OCI-LY1 (cell line): ENCODE measurements at regions not wholly inside any gene's neighbourhood (a gene's known extent, or its start where the extent isn't known, plus 50 kb on each side); places are given as distances from the start of the nearest gene placed in this dataset.

Experiments
- H2AFZ ChIP-seq: fragments of 200-600 bp; sonication (generic), shearing (Covaris generic); 2 replicates; pipeline ENCODE4 v1.6.0; 2014; ENCODE audit warnings: antibody characterized with exemption, mild to moderate bottlenecking, low read length
- H3F3A ChIP-seq: fragments of 200-600 bp; sonication (generic), shearing (Covaris generic); 2 replicates; pipeline ENCODE4 v1.6.0; 2014; ENCODE audit warnings: mild to moderate bottlenecking, antibody characterized with exemption, low read length, moderate library complexity; ENCODE audit not compliant: insufficient read depth
- H3K27ac ChIP-seq: fragments of 200-600 bp; sonication (generic); 2 replicates; pipeline ENCODE4 v1.5.1; 2014; ENCODE audit warnings: low read length, mixed run types, mild to moderate bottlenecking, low read depth; ENCODE audit not compliant: poor library complexity, severe bottlenecking
- H3K27me3 ChIP-seq: fragments of 200-600 bp; sonication (generic); 2 replicates; pipeline ENCODE4 v1.6.0; 2014; ENCODE audit warnings: antibody characterized with exemption, mild to moderate bottlenecking, low read length, moderate library complexity; ENCODE audit not compliant: insufficient read depth
- H3K36me3 ChIP-seq: fragments of 200-600 bp; sonication (generic); 2 replicates; pipeline ENCODE4 v1.6.1; 2014; ENCODE audit warnings: mild to moderate bottlenecking, antibody characterized with exemption, low read length, moderate library complexity, mixed read lengths; ENCODE audit not compliant: insufficient read depth
- H3K4me1 ChIP-seq: fragments of 200-600 bp; sonication (generic); 2 replicates; pipeline ENCODE4 v1.5.1; 2014; ENCODE audit warnings: mild to moderate bottlenecking, low read length, moderate library complexity; ENCODE audit not compliant: insufficient read depth, severe bottlenecking
- H3K4me2 ChIP-seq: fragments of 200-600 bp; sonication (generic), shearing (Covaris generic); 2 replicates; pipeline ENCODE4 v1.6.1; 2014; ENCODE audit warnings: low read length
- H3K4me3 ChIP-seq: fragments of 200-600 bp; sonication (generic); 2 replicates; pipeline ENCODE4 v1.5.1; 2014; ENCODE audit warnings: low read length, low read depth, mild to moderate bottlenecking, mixed read lengths; ENCODE audit not compliant: poor library complexity, severe bottlenecking
- H3K79me2 ChIP-seq: fragments of 200-600 bp; shearing (Covaris generic); 2 replicates; pipeline ENCODE4 v1.6.1; 2016; ENCODE audit warnings: mixed run types, low read length, mixed read lengths; ENCODE audit not compliant: insufficient read depth
- H3K9ac ChIP-seq: fragments of 200-600 bp; sonication (generic), shearing (Covaris generic); 2 replicates; pipeline ENCODE4 v1.6.1; 2014; ENCODE audit warnings: mild to moderate bottlenecking, low read length, mixed read lengths
- H3K9me2 ChIP-seq: fragments of 200-600 bp; sonication (generic), shearing (Covaris generic); 2 replicates; pipeline ENCODE4 v1.6.1; 2014; ENCODE audit warnings: low read depth, mild to moderate bottlenecking, low read length, mixed read lengths
- H3K9me3 ChIP-seq: fragments of 200-600 bp; shearing (Covaris generic); 2 replicates; pipeline ENCODE4 v1.6.1; 2014; ENCODE audit warnings: low read length, mixed read lengths
- H4K20me1 ChIP-seq: fragments of 200-600 bp; sonication (generic), shearing (Covaris generic); 2 replicates; pipeline ENCODE4 v1.6.0; 2016; ENCODE audit warnings: mild to moderate bottlenecking, low read length; ENCODE audit not compliant: insufficient read depth
- CTCF ChIP-seq: fragments of 200-600 bp; sonication (generic), shearing (Covaris generic); IDR thresholded peaks from 2 replicates; pipeline ENCODE4 v1.5.1; 2017; ENCODE audit warnings: mild to moderate bottlenecking, antibody characterized with exemption, low read length, moderate library complexity, mixed read lengths
- EZH2 ChIP-seq: fragments of 200-600 bp; sonication (generic), shearing (Covaris generic); IDR thresholded peaks from 2 replicates; pipeline ENCODE4 v1.8.0; 2017; ENCODE audit warnings: borderline replicate concordance, mixed run types, mild to moderate bottlenecking, antibody characterized with exemption, low read length, moderate library complexity, mixed read lengths

GRCh38 chr7:32415936-32416335, 74.2 kb downstream of the LSM5 start:
- Histone ChIP-seq H3K4me1 (no peaks in the 10 kb centered on the region), H4K20me1 (no peaks in the 10 kb centered on the region), H3K79me2 (no peaks in the 10 kb centered on the region), H2AFZ (no peak overlapping the region), H3K4me2 (no peak overlapping the region), H3F3A (no peaks in the 10 kb centered on the region), H3K9ac (no peak overlapping the region), H3K4me3 (no peak overlapping the region), H3K9me3 (no peaks in the 10 kb centered on the region), H3K9me2 (no peaks in the 10 kb centered on the region), H3K36me3 (no peaks in the 10 kb centered on the region), H3K27ac (no peak overlapping the region), H3K27me3 (no peaks in the 10 kb centered on the region)
- TF ChIP-seq EZH2 (no peak), CTCF (no peak)

GRCh38 chr7:32415519-32415918, 74.7 kb downstream of the LSM5 start:
- TF ChIP-seq EZH2 (no peak), CTCF (no peak)

GRCh38 chr7:32412471-32412870, 77.7 kb downstream of the LSM5 start:
- TF ChIP-seq EZH2 (no peak), CTCF (no peak)
- H3K4me3 ChIP-seq, result no peak overlapping the region
- H3K9me3 ChIP-seq, result no peaks in the 10 kb centered on the region
- no peaks in the 10 kb centered on the region for H3K79me2 ChIP-seq
- no peak overlapping the region for H3K4me2 ChIP-seq
- no peaks in the 10 kb centered on the region for H3F3A ChIP-seq
- H3K36me3 ChIP-seq, result no peaks in the 10 kb centered on the region
- H3K9me2 ChIP-seq, result no peaks in the 10 kb centered on the region
- H2AFZ ChIP-seq, result no peak overlapping the region
- no peaks in the 10 kb centered on the region for H4K20me1 ChIP-seq
- H3K4me1 ChIP-seq, result no peaks in the 10 kb centered on the region
- H3K9ac ChIP-seq, result no peak overlapping the region
- H3K27ac ChIP-seq, result no peak overlapping the region
- no peaks in the 10 kb centered on the region for H3K27me3 ChIP-seq

More at GRCh38 chr7:32415519-32415918, 74.7 kb downstream of the LSM5 start:
- Histone ChIP-seq H3K36me3 (no peaks in the 10 kb centered on the region), H3K27ac (no peak overlapping the region), H3K4me1 (no peaks in the 10 kb centered on the region), H3K9me3 (no peaks in the 10 kb centered on the region), H3K9me2 (no peaks in the 10 kb centered on the region), H3K4me3 (no peak overlapping the region), H3K4me2 (no peak overlapping the region), H3K79me2 (no peaks in the 10 kb centered on the region), H3K27me3 (no peaks in the 10 kb centered on the region), H3K9ac (no peak overlapping the region), H3F3A (no peaks in the 10 kb centered on the region), H4K20me1 (no peaks in the 10 kb centered on the region), H2AFZ (no peak overlapping the region)
